ENCODE measurements at regions not wholly inside any gene's neighbourhood (a gene's known extent, or its start where the extent isn't known, plus 50 kb on each side); places are given as distances from the start of the nearest gene placed in this dataset.

- no peak for TF ChIP-seq NR1H2 (CRISPR knock-in tag; IDR thresholded peaks at IDR 0.05)
- TF ChIP-seq PRRX2 (CRISPR knock-in tag; IDR thresholded peaks at IDR 0.05): no peak
- TF ChIP-seq JUN (CRISPR knock-in tag; IDR thresholded peaks at IDR 0.05): no peak
- TF ChIP-seq TP53 (CRISPR knock-in tag; IDR thresholded peaks at IDR 0.05): no peak
- TF ChIP-seq CTCF (IDR thresholded peaks at IDR 0.05): no peak
- no peak for TF ChIP-seq NR2C2 (CRISPR knock-in tag; IDR thresholded peaks at IDR 0.05)
- TF ChIP-seq TEAD4 (CRISPR knock-in tag; IDR thresholded peaks at IDR 0.05): no peak
- no peak for TF ChIP-seq ZNF138 (CRISPR knock-in tag; conservative IDR thresholded peaks at IDR 0.05)
- no peak for TF ChIP-seq CREB1 (CRISPR knock-in tag; IDR thresholded peaks at IDR 0.05)
- TF ChIP-seq SP1 (CRISPR knock-in tag; conservative IDR thresholded peaks at IDR 0.05): no peak
- TF ChIP-seq ZBTB21 (CRISPR knock-in tag; IDR thresholded peaks at IDR 0.05; ENCODE audit: borderline replicate concordance): no peak
- TF ChIP-seq FOXK1 (CRISPR knock-in tag; IDR thresholded peaks at IDR 0.05): no peak
- no peak for TF ChIP-seq MAX (CRISPR knock-in tag; IDR thresholded peaks at IDR 0.05)
Measured at GRCh38 chr2:205860885-205861284, 178.6 kb downstream of the NRP2 start.

All from WTC11 (cell line).